ENCODE measurements at regions not wholly inside any gene's neighbourhood (a gene's known extent, or its start where the extent isn't known, plus 50 kb on each side); places are given as distances from the start of the nearest gene placed in this dataset.

GRCh38 chr14:71354142-71354541, 446.9 kb downstream of the PCNX1 start:
- Histone ChIP-seq H3K36me3 (ENCODE audit: insufficient read depth) (no peaks in the 10 kb centered on the region), H3K27ac (ENCODE audit: low read depth) (no peak overlapping the region), H3K4me2 (no peak overlapping the region), H3K79me2 (replicated peaks; ENCODE audit: insufficient read depth) (peaks cover 97% of the 10 kb centered on the region), H3K4me3 (no peak overlapping the region), H3K4me1 (ENCODE audit: insufficient read depth) (peaks cover 17% of the 10 kb centered on the region), H3K9me2 (ENCODE audit: insufficient read depth) (no peaks in the 10 kb centered on the region), H3K27me3 (ENCODE audit: insufficient read depth) (no peaks in the 10 kb centered on the region), H2AFZ (no peak overlapping the region), H3F3A (replicated peaks; ENCODE audit: low read depth) (no peaks in the 10 kb centered on the region), H4K20me1 (replicated peaks; ENCODE audit: insufficient read depth) (peaks cover 17% of the 10 kb centered on the region)
- Mint-ChIP-seq H3K4me3 (no peak overlapping the region), H3K36me3 (ENCODE audit: low read depth) (no peaks in the 10 kb centered on the region; the same call in 2 of the 3 replicates), H3K4me1 (peaks cover 31% of the 10 kb centered on the region), H3K9me3 (no peaks in the 10 kb centered on the region), H3K27me3 (ENCODE audit: insufficient read depth, low read depth, poor library complexity) (peaks cover 1% of the 10 kb centered on the region), H3K27ac (no peak overlapping the region)
- ATAC-seq = no peak
- no peak for TF ChIP-seq STAT1 (IDR thresholded peaks at IDR 0.05; ENCODE audit: unreplicated experiment)
- no peak for TF ChIP-seq ZNF462 (CRISPR knock-in tag; IDR thresholded peaks at IDR 0.05)
- TF ChIP-seq POLR2AphosphoS5 (IDR thresholded peaks at IDR 0.05; ENCODE audit: low read depth) = no peak
- TF ChIP-seq ZNF114 (CRISPR knock-in tag; IDR thresholded peaks at IDR 0.05) = no peak
- no peak for TF ChIP-seq JUNB (IDR thresholded peaks at IDR 0.05; ENCODE audit: unreplicated experiment)
- no peak for TF ChIP-seq CREB1 (CRISPR knock-in tag; IDR thresholded peaks at IDR 0.05; ENCODE audit: low read depth)
- TF ChIP-seq REST (IDR thresholded peaks at IDR 0.05; ENCODE audit: unreplicated experiment) = no peak
- TF ChIP-seq CTCF (conservative IDR thresholded peaks at IDR 0.05; ENCODE audit: low read depth in 2 of 2) = no peak
- TF ChIP-seq ZNF331 (CRISPR knock-in tag; IDR thresholded peaks at IDR 0.05; ENCODE audit: low read depth) = no peak
- TF ChIP-seq NANOG (IDR thresholded peaks at IDR 0.05; ENCODE audit: borderline replicate concordance) = no peak
- no peak for TF ChIP-seq EZH2 (IDR thresholded peaks at IDR 0.05; ENCODE audit: low read depth, unreplicated experiment)
- no peak for TF ChIP-seq ETS1 (IDR thresholded peaks at IDR 0.05)
- no peak for TF ChIP-seq EZH2phosphoT487 (IDR thresholded peaks at IDR 0.05; ENCODE audit: unreplicated experiment)
- DNase-seq (ENCODE audit: low spot score) = no peak

Data from GM23338 (cell line).